GM23248 (cell line): ENCODE measurements at regions not wholly inside any gene's neighbourhood (a gene's known extent, or its start where the extent isn't known, plus 50 kb on each side); places are given as distances from the start of the nearest gene placed in this dataset.
"Not testable (repeated sequence)": the region's sequence is repeated elsewhere in the genome, so short reads cannot be mapped to it uniquely, and the experiment has no call there.

Source experiments
- DNase-seq: peaks from one replicate; pipeline ENCODE4 v3.0.0-alpha.2; 2015
- H2AFZ ChIP-seq: fragments of 200-600 bp; sonication (generic); 2 replicates; pipeline ENCODE4 v1.6.1; 2016; ENCODE audit warnings: antibody characterized with exemption
- H3F3A ChIP-seq: fragments of 200-600 bp; sonication (generic); 2 replicates; pipeline ENCODE4 v1.6.1; 2016; ENCODE audit warnings: mild to moderate bottlenecking, antibody characterized with exemption, mixed run types; ENCODE audit not compliant: insufficient read depth
- H3K27ac ChIP-seq: fragments of 200-600 bp; sonication (generic); 2 replicates; pipeline ENCODE4 v1.5.1; 2016; ENCODE audit warnings: mild to moderate bottlenecking
- H3K27me3 ChIP-seq: fragments of 200-600 bp; sonication (generic); replicated peaks from 2 replicates; pipeline ENCODE4 v1.6.1; 2016; ENCODE audit warnings: mild to moderate bottlenecking; ENCODE audit not compliant: insufficient read depth
- H3K36me3 ChIP-seq: fragments of 200-600 bp; sonication (generic); 2 replicates; pipeline ENCODE4 v1.6.1; 2016; ENCODE audit warnings: low read depth, mild to moderate bottlenecking
- H3K4me1 ChIP-seq: fragments of 200-600 bp; sonication (generic); 2 replicates; pipeline ENCODE4 v1.6.1; 2016; ENCODE audit warnings: mild to moderate bottlenecking; ENCODE audit not compliant: insufficient read depth
- H3K4me2 ChIP-seq: fragments of 200-600 bp; sonication (generic); one replicate; pipeline ENCODE4 v1.6.1; 2016; ENCODE audit warnings: mild to moderate bottlenecking; ENCODE audit not compliant: unreplicated experiment
- H3K4me3 ChIP-seq: fragments of 200-600 bp; sonication (generic); 2 replicates; pipeline ENCODE4 v1.5.1; 2016; ENCODE audit warnings: mild to moderate bottlenecking
- H3K79me2 ChIP-seq: fragments of 200-600 bp; sonication (generic); 2 replicates; pipeline ENCODE4 v1.6.1; 2016; ENCODE audit warnings: mild to moderate bottlenecking; ENCODE audit not compliant: insufficient read depth
- H3K9ac ChIP-seq: fragments of 200-600 bp; sonication (generic); 2 replicates; pipeline ENCODE4 v1.6.1; 2016; ENCODE audit warnings: mild to moderate bottlenecking
- H3K9me2 ChIP-seq: fragments of 200-600 bp; sonication (generic); 2 replicates; pipeline ENCODE4 v1.6.1; 2016; ENCODE audit warnings: mixed run types, mild to moderate bottlenecking, moderate library complexity; ENCODE audit not compliant: insufficient read depth
- H3K9me3 ChIP-seq: fragments of 200-600 bp; sonication (generic); one replicate; pipeline ENCODE4 v1.6.1; 2017; ENCODE audit warnings: low read depth
- H4K20me1 ChIP-seq: fragments of 200-600 bp; sonication (generic); 2 replicates; pipeline ENCODE4 v1.6.0; 2016; ENCODE audit not compliant: insufficient read depth
- EZH2 ChIP-seq: fragments of 200-600 bp; sonication (generic); IDR thresholded peaks from 2 replicates; pipeline ENCODE4 v1.6.1; 2018; ENCODE audit warnings: antibody characterized with exemption, mild to moderate bottlenecking; ENCODE audit not compliant: insufficient read depth, poor library complexity, severe bottlenecking
- EZH2phosphoT487 ChIP-seq: fragments of 200-600 bp; sonication (generic); IDR thresholded peaks from 2 replicates; pipeline ENCODE4 v1.6.1; 2018; ENCODE audit warnings: antibody characterized with exemption, moderate library complexity, mild to moderate bottlenecking, low read depth; ENCODE audit not compliant: insufficient read depth
- WGBS, 2 experiments: methylation state at CpG; one replicate each; pipeline ENCODE4 v1.1.6; 2015 to 2017; ENCODE audit warnings: low lambda C conversion rate in 2 of 2, low coverage in 1 of 2; ENCODE audit errors: missing lambda C conversion rate in 2 of 2; 5-methylcytosine and 5-hydroxymethylcytosine counted together
- in situ Hi-C: fragments of 300-500 bp; cut with MboI; formaldehyde crosslinking; loops from 2 replicates; pipeline ENCODE4 v1.15.0; 2020

DNA sequence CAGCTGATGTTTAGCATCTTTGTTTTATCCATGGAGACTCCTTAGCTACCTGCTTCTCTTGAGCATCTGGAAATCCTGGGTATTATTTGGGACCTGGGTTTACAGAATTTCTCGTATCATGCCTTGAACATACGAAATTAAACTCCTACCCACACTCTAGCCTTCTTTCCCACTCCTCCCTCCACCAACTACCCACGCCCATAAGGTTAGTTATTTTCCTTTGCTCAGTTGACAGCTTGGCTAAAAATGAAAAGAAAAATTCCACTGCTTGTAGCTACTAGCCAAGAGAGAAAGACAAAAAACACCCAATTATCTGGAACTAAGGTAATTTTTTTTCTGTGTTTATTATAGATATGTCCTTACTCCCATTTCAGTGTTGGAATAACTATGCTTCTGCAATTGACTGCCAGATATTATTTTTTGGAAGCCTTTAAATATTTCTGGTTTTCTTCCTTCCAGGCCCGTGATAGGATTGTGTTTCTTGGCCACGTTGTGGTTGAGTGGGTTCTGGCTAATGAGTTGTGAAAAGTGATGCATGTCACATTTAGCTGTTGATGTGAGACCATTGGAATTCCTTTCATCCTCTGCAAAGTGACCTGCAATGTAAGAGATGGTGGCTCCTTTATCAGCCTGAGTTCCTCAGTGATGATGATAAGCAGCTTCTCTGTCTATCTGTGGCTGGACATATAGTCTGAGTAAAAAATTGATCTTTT is 308.1 kb downstream of the LRRC70 start:
- Histone ChIP-seq H3K27me3 (no peaks in the 10 kb centered on the region), H3F3A (no peaks in the 10 kb centered on the region), H3K36me3 (no peaks in the 10 kb centered on the region), H3K9me2 (no peaks in the 10 kb centered on the region), H3K79me2 (no peaks in the 10 kb centered on the region), H3K4me1 (no peaks in the 10 kb centered on the region), H3K9me3 (no peaks in the 10 kb centered on the region), H4K20me1 (no peaks in the 10 kb centered on the region), H3K27ac (no peak overlapping the region), H2AFZ (no peak overlapping the region), H3K4me2 (no peak overlapping the region), H3K4me3 (no peak overlapping the region), H3K9ac (no peak overlapping the region)
- TF ChIP-seq EZH2phosphoT487 = no peak
- TF ChIP-seq EZH2 = no peak
- in situ Hi-C loops = no loop called here
- DNase-seq = no peak
- WGBS, 2 experiments = 1 to 3% methylated on average over 5 of the region's 5 CpGs

DNA sequence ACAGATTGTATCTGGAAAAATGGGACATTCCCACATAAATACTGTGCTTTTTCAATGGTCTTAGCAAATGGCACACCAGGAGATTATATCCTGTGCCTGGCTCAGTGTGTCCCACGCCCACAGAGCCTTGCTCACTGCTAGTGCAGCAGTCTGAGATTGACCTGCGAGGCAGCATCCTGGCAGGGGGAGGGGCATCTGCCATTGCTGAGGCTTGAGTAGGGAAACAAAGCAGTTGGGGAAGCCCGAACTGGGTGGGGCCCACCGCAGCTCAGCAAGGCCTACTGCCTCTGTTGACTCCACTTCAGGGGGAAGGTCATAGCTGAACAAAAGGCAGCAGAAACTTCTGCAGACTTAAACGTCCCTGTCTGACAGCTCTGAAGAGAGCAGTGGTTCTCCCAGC is 258.7 kb downstream of the LRRC70 start:
- H3K4me1 ChIP-seq, in situ Hi-C loops, H3K36me3 ChIP-seq, H3K27me3 ChIP-seq, H3K9me2 ChIP-seq, H3K27ac ChIP-seq, H4K20me1 ChIP-seq, H3K9ac ChIP-seq, H3K9me3 ChIP-seq, DNase-seq, H3K4me2 ChIP-seq, H2AFZ ChIP-seq, H3F3A ChIP-seq, H3K79me2 ChIP-seq, H3K4me3 ChIP-seq: not testable (repeated sequence)
- WGBS, 2 experiments = 14 to 31% methylated on average over 5 of the region's 5 CpGs

DNA sequence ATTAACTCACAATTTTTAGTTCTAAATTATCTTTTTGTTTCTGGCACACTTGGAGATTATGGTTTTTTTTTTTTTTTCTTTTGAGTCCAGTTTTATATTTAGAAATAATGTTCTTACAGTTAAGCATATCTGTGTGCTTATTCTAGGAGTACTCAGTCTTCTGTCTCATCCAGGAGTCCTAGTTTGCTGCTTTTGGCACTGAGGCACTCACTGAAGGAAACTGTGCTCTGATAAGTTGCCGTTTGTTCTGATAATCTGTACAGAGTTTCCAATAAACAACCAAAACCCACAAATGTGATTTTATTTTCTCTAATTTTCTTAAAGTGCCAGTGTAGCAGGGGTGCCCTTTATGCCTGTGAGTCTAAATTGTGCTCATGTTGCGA is 251.0 kb downstream of the LRRC70 start:
- no peak overlapping the region for H3K4me2 ChIP-seq
- no peak for DNase-seq
- no peaks in the 10 kb centered on the region for H3K4me1 ChIP-seq
- no peaks in the 10 kb centered on the region for H3K36me3 ChIP-seq
- H3K9me2 ChIP-seq = no peaks in the 10 kb centered on the region
- no peak overlapping the region for H3K27ac ChIP-seq
- no peaks in the 10 kb centered on the region for H3F3A ChIP-seq
- H3K9me3 ChIP-seq = no peaks in the 10 kb centered on the region
- WGBS, 2 experiments = 6 to 18% methylated on average over 2 of the region's 2 CpGs
- H3K27me3 ChIP-seq = no peaks in the 10 kb centered on the region
- in situ Hi-C loops = no loop called here
- TF ChIP-seq EZH2phosphoT487 (no peak), EZH2 (no peak)
- no peak overlapping the region for H2AFZ ChIP-seq
- H3K79me2 ChIP-seq = no peaks in the 10 kb centered on the region
- H4K20me1 ChIP-seq = no peaks in the 10 kb centered on the region
- H3K4me3 ChIP-seq = no peak overlapping the region
- H3K9ac ChIP-seq = no peak overlapping the region

- in situ Hi-C loops = no loop called here
- no peaks in the 10 kb centered on the region for H3K9me3 ChIP-seq
- H2AFZ ChIP-seq = no peak overlapping the region
- H3F3A ChIP-seq = no peaks in the 10 kb centered on the region
- H3K27ac ChIP-seq = no peak overlapping the region
- H3K4me2 ChIP-seq = no peak overlapping the region
- H4K20me1 ChIP-seq = no peaks in the 10 kb centered on the region
- no peak for DNase-seq
- no peak overlapping the region for H3K4me3 ChIP-seq
- H3K9me2 ChIP-seq = no peaks in the 10 kb centered on the region
- WGBS, 2 experiments = 17 to 20% methylated on average over 5 of the region's 5 CpGs
- no peaks in the 10 kb centered on the region for H3K4me1 ChIP-seq
- no peaks in the 10 kb centered on the region for H3K36me3 ChIP-seq
- no peak overlapping the region for H3K9ac ChIP-seq
- H3K79me2 ChIP-seq = no peaks in the 10 kb centered on the region
- TF ChIP-seq EZH2phosphoT487 (no peak), EZH2 (no peak)
- no peaks in the 10 kb centered on the region for H3K27me3 ChIP-seq
Measured at GRCh38 chr5:62828742-62829603, 250.4 kb downstream of the LRRC70 start.
